OCI-LY1 (cell line): ENCODE measurements at regions not wholly inside any gene's neighbourhood (a gene's known extent, or its start where the extent isn't known, plus 50 kb on each side); places are given as distances from the start of the nearest gene placed in this dataset.

Experiments used
- EZH2 ChIP-seq: fragments of 200-600 bp; sonication (generic), shearing (Covaris generic); IDR thresholded peaks from 2 replicates; pipeline ENCODE4 v1.8.0; 2017; ENCODE audit warnings: borderline replicate concordance, mixed run types, mild to moderate bottlenecking, antibody characterized with exemption, low read length, moderate library complexity, mixed read lengths
- TF ChIP-seq, protein P1 (sequence below): fragments of 200-600 bp; sonication (generic), shearing (Covaris generic); IDR thresholded peaks from 2 replicates; pipeline ENCODE4 v1.5.1; 2017; ENCODE audit warnings: mild to moderate bottlenecking, antibody characterized with exemption, low read length, moderate library complexity, mixed read lengths

DNA sequence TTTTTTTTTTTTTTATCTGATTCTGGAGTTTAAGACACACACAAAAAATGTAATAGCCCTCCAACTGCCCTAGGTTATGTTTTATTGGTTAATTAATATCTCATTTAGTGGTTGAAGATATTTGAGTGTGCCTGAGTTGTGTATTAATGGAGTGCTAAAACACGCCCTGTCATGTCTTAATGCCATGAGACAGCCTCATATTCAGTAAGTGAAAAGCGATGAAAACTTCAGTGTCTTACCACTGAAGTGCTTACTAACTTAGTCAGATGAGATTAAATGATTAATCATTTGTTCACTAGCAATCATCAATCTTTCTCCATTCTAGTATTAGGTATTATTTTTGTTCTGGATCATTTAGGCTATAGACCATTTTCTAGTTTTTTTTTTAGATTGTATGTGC is 544.7 kb upstream of the ROBO2 start:
- TF ChIP-seq, protein P1, sequence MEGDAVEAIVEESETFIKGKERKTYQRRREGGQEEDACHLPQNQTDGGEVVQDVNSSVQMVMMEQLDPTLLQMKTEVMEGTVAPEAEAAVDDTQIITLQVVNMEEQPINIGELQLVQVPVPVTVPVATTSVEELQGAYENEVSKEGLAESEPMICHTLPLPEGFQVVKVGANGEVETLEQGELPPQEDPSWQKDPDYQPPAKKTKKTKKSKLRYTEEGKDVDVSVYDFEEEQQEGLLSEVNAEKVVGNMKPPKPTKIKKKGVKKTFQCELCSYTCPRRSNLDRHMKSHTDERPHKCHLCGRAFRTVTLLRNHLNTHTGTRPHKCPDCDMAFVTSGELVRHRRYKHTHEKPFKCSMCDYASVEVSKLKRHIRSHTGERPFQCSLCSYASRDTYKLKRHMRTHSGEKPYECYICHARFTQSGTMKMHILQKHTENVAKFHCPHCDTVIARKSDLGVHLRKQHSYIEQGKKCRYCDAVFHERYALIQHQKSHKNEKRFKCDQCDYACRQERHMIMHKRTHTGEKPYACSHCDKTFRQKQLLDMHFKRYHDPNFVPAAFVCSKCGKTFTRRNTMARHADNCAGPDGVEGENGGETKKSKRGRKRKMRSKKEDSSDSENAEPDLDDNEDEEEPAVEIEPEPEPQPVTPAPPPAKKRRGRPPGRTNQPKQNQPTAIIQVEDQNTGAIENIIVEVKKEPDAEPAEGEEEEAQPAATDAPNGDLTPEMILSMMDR, result no peak
- no peak for TF ChIP-seq EZH2
